HG03442 (cell line): ENCODE measurements at regions not wholly inside any gene's neighbourhood (a gene's known extent, or its start where the extent isn't known, plus 50 kb on each side); places are given as distances from the start of the nearest gene placed in this dataset.
"Not testable (repeated sequence)": the region's sequence is repeated elsewhere in the genome, so short reads cannot be mapped to it uniquely, and the experiment has no call there.

Source experiments
- ATAC-seq: cut with Tn5 transposase; IDR thresholded peaks from one replicate; pipeline ENCODE4 v1.9.1; 2021; ENCODE audit warnings: mild to moderate bottlenecking, moderate library complexity; ENCODE audit not compliant: unreplicated experiment

DNA sequence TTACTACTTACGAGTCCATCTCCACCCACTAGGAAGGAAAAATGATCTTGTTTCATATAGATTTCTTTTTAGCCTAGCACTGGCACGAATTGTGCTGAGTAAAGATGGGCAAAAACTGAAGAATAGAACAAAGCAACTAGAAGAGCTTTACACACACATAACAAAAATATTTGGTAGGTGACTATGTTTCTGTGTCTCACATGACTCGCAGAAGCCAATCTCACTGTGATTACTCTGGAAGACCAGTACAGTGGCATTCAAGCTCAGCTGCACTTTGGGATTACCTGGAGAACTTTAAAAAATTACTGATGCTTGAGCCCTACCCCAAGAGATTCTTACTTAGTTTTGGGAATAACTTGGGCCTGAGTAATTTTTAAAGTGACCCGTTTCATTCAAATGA lies 378.7 kb downstream of the METTL4 start:
- ATAC-seq, result no peak

DNA sequence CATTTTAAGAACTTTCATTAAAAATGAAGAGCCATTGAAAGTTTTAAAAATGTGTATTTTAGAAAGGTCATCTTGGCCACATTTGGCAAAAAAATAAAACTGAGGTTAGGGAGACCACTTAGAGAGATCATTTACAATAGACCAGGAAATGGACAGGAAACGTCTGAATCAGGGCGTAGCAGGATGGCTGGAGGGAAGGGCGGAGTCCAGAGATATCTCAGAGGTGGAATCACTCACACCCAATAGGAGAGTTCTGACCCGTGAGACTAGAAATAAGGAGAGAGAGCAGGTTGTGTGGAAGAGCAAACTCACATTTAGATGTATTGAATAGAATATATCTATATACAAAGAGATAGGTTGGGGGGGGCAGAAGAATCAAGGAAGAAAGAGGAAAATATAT lies 373.4 kb downstream of the METTL4 start:
- ATAC-seq, result no peak

DNA sequence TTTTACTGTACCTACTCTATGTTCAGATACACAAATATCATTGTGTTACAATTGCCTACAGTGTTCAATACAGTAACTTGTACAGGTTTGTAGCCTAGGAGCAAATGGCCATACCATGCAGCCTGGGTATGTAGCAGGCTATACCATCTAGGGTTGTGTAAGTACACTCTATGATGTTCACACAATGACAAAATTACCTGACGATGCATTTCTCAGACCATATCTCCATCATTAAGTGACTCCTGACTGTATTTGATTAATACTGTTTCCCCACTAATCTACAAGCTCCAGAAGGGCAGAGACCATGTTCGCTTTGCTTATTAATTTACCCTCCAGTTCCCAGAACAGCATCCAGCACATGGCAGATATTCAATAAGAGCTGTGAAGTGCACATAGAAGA lies 372.2 kb downstream of the METTL4 start:
- no peak for ATAC-seq

DNA sequence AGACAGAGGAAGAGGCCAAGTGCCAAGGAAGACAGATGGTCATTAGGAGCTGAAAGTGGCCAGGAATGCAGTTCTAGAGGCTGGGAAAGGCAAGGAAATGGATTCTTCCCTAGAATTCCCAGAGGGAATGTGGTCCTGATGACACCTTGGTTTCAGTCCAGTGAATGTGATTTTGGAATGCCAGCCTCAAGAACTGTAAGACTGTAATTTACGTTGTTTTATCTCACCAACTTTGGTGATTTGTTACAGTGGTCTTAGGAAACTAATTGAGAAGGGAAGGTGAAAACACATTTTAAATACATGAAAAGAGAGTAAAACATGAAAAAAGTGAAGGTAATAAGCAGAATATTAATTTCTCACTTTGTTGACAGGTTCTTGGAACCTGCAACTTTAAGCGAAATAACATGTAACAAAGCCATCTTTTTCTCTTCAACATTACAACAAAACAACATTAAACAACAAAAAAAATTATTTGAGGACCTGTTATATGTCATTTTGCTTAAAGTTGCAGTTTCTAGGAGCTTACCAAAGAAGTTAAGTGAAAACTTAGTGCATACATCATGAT lies 370.2 kb downstream of the METTL4 start:
- no peak for ATAC-seq

DNA sequence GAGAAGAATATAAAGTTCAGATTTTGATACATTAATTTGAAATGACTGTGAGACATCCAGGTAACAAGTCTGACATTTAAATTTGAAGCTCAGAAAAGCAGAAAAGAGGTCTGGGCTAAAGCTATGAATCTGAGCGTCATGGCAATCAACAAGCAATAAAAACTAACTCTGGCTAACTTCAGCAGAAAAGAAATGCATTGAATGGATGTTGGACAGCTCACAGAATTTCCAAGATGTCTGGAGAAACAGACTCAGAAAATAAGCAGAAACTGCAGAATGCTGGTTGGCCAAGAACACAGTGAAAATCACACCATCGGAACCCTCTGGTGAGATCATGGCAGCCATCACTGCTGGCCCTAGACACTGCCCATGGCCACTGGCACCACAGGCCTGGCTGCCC lies 366.6 kb downstream of the METTL4 start:
- no peak for ATAC-seq

DNA sequence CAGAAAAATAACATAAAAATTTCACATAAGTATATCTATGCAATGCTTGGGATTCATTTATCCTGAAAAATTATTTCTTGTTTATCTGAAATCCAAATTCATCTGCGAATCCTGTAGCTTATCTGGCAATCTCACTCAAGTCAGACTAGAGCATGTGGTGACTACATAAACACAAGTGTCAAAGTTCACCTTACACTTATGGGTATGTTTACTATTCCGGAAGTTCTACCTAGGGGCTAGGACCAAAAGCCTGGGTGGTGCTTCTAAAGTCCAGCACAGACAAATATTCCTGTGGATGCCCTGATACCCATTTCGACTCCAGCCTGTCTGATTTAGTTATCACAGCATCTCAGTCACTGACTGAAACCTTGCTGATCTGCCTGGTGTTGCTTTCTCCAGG lies 364.0 kb downstream of the METTL4 start:
- no peak for ATAC-seq

DNA sequence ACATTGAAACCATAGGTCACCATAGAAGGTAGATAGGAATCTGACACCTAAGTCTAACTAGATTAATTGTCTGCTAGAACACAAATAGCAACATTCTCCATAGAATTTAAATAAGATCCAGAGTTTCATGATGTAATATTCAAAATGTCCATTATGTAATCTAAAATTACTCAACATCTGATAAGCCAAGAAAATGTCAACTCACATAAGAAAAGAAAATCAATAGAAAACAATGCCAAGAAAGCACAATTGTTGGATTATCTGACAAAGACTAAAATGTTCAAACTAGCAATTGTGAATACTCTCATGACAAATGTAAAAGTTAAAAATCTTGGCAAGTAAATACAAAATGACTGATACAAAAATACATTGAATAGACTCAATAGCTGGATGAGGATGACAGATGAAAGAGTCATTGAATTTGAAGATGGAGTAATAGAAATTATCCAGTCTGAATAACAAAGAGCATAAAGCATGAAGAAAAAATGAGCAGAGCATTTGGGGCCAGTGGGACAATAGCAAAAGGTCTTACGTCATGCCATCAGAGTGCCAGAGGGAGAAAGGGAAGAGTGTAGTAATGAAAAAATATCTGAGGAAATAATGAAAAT lies 358.6 kb downstream of the METTL4 start:
- ATAC-seq, result no peak

DNA sequence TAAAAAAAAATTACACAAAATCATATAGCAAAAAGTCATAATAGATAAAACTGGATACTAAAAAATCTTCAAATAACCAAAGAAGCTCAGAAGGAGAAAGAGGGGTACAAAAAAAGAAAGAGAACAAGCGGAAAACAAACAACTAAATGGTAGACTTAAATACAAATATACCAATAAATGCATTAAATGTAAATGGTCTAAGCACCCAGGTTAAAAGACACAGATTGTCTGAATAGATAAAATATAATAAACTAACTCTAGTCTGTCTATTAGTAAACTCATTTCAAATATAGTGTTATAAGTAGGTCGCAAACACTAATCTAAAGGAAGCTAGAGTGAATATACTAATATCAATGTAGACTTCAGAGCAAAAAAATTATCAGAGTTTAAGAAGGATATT lies 357.4 kb downstream of the METTL4 start:
- ATAC-seq, result no peak

DNA sequence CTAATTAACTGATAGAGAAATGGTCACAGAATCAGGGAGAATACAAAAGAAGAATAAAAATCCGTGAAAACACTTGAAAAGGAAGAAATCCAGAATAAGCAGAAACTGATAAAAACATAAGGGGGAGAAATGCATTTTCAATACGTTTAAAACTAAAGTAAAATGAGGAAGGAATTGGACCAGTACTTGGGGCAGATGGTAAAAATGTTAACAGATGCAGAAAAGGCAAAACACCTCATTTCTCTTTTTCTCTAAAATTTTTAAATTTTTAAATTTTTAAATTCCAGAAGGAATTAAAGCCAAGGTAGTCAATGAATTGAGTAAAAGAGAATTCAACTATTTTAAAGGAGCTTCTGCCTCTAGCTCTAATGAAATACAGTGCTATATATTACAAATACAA lies 353.9 kb downstream of the METTL4 start:
- ATAC-seq, result no peak

DNA sequence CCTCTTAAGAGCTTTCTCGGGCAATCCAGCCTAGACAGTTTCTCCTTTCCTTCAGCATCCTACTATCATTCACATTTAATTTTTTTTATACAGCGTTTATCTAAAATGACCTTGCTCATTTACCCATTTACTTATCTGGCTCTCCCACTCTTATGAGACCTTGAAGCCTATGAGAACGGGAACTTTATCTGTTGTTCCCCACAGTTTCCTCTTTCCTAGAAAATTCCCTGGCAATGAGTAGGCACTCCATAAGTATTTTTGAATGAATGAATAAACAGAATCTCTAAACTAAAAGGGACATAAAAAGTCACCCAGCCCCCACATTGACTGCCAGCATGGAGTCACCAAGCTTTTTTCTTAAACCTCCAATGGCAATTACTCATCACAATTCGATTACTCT lies 353.2 kb downstream of the METTL4 start:
- no peak for ATAC-seq

DNA sequence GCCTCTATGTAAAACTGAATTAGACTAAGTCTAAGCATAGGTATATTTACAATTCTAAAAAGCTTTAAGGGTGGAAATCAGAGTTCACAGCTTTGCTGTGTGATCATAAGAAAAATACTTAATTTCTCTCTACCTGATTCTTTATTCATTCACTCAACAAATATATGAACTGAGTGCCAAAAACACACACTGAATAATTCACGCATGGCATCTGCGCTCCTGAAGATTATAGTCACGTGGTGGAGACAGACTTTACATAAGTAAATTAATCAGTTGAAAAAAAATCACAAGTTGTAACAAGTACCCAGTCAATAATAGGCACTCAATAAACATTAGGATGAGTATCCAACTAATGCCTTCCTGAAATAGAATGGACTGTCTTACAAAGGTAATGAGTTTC lies 351.6 kb downstream of the METTL4 start:
- ATAC-seq, result no peak

DNA sequence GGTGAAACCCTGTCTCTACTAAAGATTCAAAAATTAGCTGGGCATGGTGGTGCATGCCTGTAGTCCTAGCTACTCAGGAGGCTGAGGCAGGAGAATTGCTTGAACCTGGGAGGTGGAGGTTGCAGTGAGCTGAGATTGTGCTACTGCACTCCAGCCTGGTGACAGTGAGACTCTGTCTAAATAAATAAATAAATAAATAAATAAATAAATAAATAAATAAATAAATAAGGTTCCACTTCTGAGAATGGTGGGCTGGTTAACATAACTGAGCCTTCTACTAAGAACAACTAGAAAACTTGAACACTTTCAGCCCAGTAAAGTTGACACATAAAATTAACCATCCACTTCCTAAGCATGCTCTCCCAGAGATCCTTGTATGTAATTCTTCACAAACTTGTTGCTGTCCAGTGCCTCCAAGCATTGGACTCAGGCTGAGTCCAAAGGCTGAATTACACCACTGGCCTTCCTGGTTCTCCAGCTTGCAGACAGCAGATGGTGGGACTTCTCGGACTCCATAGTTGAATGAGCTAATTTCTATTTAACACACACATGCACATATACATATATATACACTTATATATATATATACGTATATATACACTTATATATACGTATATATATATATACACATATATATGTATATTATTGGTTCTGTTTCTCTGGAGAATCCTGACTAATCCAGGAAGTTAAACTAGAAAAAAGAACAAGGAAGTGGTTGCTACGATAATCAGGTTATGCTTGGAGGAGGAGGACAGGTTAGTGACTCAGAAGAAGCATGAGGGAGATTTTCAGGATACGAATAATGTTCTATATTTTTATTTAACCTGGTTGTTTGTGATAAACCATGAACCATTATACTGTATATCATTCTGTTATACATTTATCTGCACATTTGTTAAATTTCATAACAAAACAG lies 348.8 kb downstream of the METTL4 start:
- ATAC-seq, result no peak

DNA sequence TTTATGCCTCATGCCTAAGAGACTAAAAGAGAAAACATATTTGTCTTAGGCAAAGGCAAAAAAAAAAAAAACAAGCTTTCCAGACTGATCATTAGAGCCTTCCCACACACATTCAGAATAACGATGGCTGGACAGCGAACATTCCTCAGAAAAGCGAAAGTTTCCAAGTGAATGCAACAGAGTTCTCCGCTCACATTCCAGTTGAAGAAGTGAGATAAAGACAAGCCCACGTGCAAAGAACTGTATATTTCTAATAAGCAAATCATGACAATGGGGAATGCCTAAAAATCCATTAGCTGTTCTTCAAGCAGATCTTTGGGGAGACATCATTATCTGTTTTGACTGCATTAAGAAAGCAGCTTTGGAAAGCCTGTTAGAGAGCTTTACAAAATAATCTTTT lies 347.9 kb downstream of the METTL4 start:
- ATAC-seq, result no peak

DNA sequence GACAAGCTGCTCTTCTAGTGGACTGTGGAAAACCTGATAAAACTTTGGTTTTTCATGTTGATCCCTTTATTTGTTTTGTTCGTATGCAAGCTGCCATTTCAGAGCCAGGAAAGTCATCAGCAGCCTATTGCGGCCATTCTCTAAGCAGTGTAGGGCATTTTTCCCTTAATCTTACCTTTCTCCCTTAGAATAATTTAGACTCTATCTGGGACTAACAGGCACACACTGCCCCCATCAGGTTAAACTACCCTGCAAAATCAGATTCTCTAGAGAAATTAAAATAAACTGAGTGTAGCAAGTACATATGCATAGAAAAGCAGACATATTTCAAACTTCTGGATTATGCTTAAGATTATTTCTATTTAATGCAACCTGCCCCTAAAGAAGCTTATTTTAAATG lies 347.5 kb downstream of the METTL4 start:
- ATAC-seq, result no peak

DNA sequence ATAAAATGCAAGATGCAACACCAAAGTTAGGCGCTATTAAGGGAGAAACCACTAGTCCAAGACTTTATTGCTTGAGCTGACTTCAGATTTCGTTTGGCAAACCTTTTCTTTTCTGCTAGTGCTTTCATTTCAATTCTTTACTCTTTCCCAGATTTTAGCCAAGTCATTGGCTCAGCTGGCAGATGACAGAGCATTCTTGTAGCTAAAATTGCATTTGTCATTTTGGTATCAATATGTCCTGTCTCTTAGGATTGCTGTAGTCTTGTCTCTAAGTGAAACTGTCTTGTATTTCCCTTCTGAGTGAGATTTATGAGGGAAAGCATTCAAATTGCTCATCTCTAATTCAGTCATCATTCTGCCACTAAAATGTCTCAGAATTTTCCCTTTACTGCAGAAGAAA lies 335.1 kb downstream of the METTL4 start:
- ATAC-seq, result no peak

DNA sequence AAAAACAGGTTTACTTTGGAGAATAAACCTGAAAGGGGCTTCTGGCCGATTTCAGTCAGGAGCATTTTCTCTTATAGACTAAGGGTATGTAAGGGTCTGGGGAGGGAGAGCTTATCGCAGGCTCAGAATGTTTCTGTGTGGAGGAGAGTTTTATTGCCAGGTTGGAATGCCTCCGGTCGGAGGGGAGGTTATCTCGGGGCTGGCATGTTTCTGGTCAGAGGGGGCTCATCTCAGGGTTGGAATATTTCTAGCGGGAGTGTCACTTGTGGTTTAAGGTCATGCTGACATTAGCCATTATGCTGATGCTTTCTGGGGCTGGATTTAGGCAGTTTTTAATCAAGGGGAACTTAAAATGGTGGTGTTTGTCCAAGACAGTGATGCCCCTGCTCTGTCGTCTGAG lies 333.6 kb downstream of the METTL4 start:
- ATAC-seq, result no peak

DNA sequence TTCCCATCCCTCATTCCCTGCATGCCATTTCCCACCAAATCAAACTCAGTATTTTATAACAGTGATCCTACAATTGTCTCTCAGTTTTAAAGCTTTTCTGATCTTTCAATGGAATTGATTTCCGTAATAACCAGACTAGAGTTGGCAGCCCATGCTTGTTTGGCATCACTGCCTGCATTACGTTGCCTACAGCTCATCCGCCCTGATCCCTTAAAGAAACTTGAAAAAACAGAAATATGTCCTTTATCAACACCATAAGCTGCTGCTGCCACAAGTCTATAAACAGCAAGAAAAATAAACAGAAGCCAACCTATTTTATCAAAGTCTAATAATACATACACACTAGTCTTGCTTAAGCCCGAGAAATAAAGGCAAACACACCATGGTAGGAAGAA lies 331.0 kb downstream of the METTL4 start:
- no peak for ATAC-seq

DNA sequence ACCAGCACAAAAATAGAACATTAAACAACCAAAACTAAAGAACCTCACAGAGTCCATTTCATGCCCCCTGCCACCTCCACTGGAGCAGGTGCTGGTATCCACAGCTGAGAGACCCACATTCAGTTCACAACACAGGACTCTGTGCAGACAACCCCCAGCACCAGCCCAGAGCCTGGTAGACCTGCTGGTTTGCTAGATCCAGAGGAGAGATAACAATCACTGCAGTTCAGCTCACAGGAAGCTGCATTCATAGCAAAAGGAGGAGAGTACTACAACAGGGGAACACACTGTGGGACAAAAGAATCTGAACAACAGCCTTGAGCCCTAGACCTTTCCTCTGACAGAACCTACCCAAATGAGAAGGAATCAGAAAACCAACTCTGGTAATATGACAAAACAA lies 326.7 kb downstream of the METTL4 start:
- ATAC-seq, result no peak

DNA sequence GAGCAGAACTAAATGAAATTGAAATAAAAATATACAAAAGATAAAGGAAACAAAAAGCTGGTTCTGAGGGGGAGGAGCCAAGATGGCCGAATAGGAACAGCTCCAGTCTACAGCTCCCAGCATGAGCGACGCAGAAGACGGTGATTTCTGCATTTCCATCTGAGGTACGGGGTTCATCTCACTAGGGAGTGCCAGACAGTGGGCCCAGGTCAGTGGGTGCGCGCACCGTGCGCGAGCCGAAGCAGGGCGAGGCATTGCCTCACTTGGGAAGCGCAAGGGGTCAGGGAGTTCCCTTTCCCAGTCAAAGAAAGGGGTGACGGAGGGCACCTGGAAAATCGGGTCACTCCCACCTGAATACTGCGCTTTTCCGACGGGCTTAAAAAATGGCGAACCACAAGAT lies 324.2 kb downstream of the METTL4 start:
- ATAC-seq, result not testable (repeated sequence)

DNA sequence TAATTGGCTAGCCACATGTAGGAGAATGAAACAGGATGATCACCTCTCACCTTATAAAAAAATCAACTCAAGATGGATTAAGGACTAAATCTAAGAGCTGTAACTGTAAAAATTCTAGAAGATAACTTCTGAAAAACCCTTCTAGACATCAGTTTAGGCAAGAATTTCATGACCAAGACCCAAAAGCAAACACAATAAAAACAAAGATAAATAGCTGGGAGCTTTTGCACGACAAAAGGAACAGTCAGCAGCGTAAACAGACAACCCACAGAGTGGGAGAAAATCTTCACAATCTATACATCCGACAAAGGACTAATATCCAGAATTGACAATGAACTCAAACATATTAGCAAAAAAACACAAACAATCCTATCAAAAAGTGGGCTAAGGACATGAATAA lies 316.3 kb downstream of the METTL4 start:
- no peak for ATAC-seq

DNA sequence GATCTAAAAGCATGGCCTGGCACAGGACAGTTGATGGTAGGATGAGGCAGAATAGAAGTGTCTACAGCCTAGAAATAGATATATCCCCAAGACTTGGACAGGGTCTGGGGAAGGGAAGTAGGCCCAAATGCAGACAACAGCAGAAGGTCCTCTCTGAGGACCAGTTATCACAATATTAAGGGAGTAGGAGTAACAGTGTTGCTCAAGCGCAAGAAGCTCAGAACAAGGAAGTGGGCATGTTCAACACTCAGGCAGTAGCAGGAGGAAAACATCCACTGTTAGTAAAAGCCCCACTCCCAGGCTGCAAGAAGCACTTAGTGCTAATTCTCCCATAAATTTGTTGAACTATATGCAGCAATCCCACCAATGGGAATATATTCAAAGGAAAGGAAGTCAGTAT lies 314.7 kb downstream of the METTL4 start:
- no peak for ATAC-seq

DNA sequence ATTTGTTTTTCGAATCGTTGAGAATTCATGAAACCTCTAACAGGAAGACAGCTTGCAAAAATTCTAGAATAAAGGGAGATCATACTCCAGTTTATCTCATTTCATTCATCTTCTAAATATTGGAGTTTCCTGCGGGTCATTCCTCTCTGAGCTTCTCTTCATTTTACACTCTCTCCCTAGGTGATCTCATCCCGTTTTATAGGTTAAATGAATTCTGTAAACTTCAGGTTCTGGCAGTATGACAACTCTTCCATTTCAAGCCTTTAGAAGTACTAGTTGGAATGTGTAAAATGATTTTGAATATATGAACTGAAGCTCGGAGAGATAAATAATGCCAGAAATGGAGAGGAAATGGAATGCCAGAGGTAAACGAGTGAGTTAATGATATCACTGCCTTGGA lies 312.4 kb downstream of the METTL4 start:
- ATAC-seq, result no peak
